ENCODE measurements at regions not wholly inside any gene's neighbourhood (a gene's known extent, or its start where the extent isn't known, plus 50 kb on each side); places are given as distances from the start of the nearest gene placed in this dataset.

DNA sequence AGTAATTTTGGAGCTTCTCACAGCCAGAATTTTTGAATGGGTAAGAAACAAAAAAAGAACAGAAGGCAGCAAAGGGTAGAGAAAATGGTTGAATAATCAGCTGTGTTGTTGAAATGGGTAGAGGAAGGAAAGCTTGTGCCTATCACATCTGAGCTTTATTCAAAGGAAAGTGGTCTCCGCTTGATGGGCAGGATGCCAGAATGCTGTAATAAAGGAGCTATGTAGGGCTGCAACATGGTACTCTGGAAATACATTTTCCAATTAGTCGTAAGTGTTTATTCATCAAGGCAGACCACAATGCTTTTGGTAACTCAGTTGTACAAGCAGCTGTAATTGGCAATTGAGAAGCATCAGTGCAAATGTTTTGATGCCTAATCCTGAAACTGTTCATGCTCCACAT, 196.9 kb downstream of the ICOS start:
- Mint-ChIP-seq H3K27ac (no peak overlapping the region), H3K27me3 (ENCODE audit: low read depth) (peaks cover 7% of the 10 kb centered on the region; the same call in 1 of the 2 replicates)

GRCh38 chr2:204134421-204134820, 197.9 kb downstream of the ICOS start:
- H3K27me3 Mint-ChIP-seq (ENCODE audit: low read depth), result peaks cover 7% of the 10 kb centered on the region; the same call in 1 of the 2 replicates
- H3K36me3 Mint-ChIP-seq, result no peaks in the 10 kb centered on the region
- H3K9me3 Mint-ChIP-seq, result peaks cover 5% of the 10 kb centered on the region; the same call in 1 of the 2 replicates
- DNase-seq (ENCODE audit: low spot score) (no peak), ATAC-seq (no peak)
- POLR2A ChIA-PET, result no interaction called here
- no peak overlapping the region for H3K4me3 Mint-ChIP-seq
- CTCF ChIA-PET, result interaction anchor here (0.7 to 2.5 kb wide), 3 partner anchors 9 to 44 kb away, joined by 3 to 8 read pairs (median 7); no protein-coding TSS in a partner anchor
- no peak overlapping the region for H3K27ac Mint-ChIP-seq
- peaks cover 26% of the 10 kb centered on the region for H3K4me1 Mint-ChIP-seq
- TF ChIP-seq ZNF281 (CRISPR knock-in tag; IDR thresholded peaks at IDR 0.05) (no peak), JAZF1 (CRISPR knock-in tag; IDR thresholded peaks at IDR 0.05) (no peak), ZNF425 (CRISPR knock-in tag; conservative IDR thresholded peaks at IDR 0.05) (no peak), NR1H2 (CRISPR knock-in tag; IDR thresholded peaks at IDR 0.05) (no peak), FOXP1 (CRISPR knock-in tag; IDR thresholded peaks at IDR 0.05; ENCODE audit: borderline replicate concordance) (no peak), ZNF219 (CRISPR knock-in tag; IDR thresholded peaks at IDR 0.05; ENCODE audit: borderline replicate concordance) (no peak), FOXP4 (CRISPR knock-in tag; IDR thresholded peaks at IDR 0.05) (no peak), ETV6 (CRISPR knock-in tag; IDR thresholded peaks at IDR 0.05) (no peak), KAT7 (CRISPR knock-in tag; IDR thresholded peaks at IDR 0.05; ENCODE audit: borderline replicate concordance) (no peak), USF1 (CRISPR knock-in tag; IDR thresholded peaks at IDR 0.05) (no peak), MYBL2 (CRISPR knock-in tag; IDR thresholded peaks at IDR 0.05) (no peak), ZBTB43 (CRISPR knock-in tag; IDR thresholded peaks at IDR 0.05) (no peak), ATF3 (CRISPR knock-in tag; conservative IDR thresholded peaks at IDR 0.05) (no peak), ZNF317 (CRISPR knock-in tag; IDR thresholded peaks at IDR 0.05; ENCODE audit: borderline replicate concordance, low read depth) (no peak), NFYB (CRISPR knock-in tag; conservative IDR thresholded peaks at IDR 0.05; ENCODE audit: low read depth) (no peak), HMGA2 (CRISPR knock-in tag; IDR thresholded peaks at IDR 0.05) (no peak)
- TF ChIP-seq, protein P1, sequence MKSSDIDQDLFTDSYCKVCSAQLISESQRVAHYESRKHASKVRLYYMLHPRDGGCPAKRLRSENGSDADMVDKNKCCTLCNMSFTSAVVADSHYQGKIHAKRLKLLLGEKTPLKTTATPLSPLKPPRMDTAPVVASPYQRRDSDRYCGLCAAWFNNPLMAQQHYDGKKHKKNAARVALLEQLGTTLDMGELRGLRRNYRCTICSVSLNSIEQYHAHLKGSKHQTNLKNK (CRISPR knock-in tag; IDR thresholded peaks at IDR 0.05), result no peak
- TF ChIP-seq, protein P2, sequence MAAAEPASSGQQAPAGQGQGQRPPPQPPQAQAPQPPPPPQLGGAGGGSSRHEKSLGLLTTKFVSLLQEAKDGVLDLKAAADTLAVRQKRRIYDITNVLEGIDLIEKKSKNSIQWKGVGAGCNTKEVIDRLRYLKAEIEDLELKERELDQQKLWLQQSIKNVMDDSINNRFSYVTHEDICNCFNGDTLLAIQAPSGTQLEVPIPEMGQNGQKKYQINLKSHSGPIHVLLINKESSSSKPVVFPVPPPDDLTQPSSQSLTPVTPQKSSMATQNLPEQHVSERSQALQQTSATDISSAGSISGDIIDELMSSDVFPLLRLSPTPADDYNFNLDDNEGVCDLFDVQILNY (CRISPR knock-in tag; IDR thresholded peaks at IDR 0.05), result no peak

More for the DNA sequence above, 196.9 kb downstream of the ICOS start:
- Mint-ChIP-seq H3K4me3 (no peak overlapping the region), H3K36me3 (no peaks in the 10 kb centered on the region), H3K4me1 (peaks cover 24% of the 10 kb centered on the region), H3K9me3 (0 out of 2 replicates have a peak, but pooled peaks cover 4% of the 10 kb centered on the region)
- TF ChIP-seq FOXJ3 (CRISPR knock-in tag; IDR thresholded peaks at IDR 0.05; ENCODE audit: borderline replicate concordance) (no peak), ZBTB21 (CRISPR knock-in tag; IDR thresholded peaks at IDR 0.05; ENCODE audit: borderline replicate concordance) (no peak), ZNF138 (CRISPR knock-in tag; conservative IDR thresholded peaks at IDR 0.05) (no peak), GABPB1 (CRISPR knock-in tag; IDR thresholded peaks at IDR 0.05) (no peak), NR3C1 (CRISPR knock-in tag; conservative IDR thresholded peaks at IDR 0.05; ENCODE audit: low read depth) (no peak), HMGA2 (CRISPR knock-in tag; IDR thresholded peaks at IDR 0.05) (no peak), ZNF416 (CRISPR knock-in tag; IDR thresholded peaks at IDR 0.05) (no peak), ZBTB43 (CRISPR knock-in tag; IDR thresholded peaks at IDR 0.05) (no peak), IRF2 (CRISPR knock-in tag; IDR thresholded peaks at IDR 0.05; ENCODE audit: borderline replicate concordance, low read depth) (no peak)
- ChIA-PET POLR2A (no interaction called here), CTCF (interaction anchor here (1.2 to 2.5 kb wide), 2 partner anchors 12 to 45 kb away, joined by 3 to 8 read pairs; no protein-coding TSS in a partner anchor)
- ATAC-seq (no peak), DNase-seq (ENCODE audit: low spot score) (no peak)
